Activated CD8-positive, alpha-beta memory T cell treated with anti-CD3 and anti-CD28 coated beads, Interleukin-2, amount 10 ng/mL, durations not matched to agents 7 days and 5 days (primary cell): ENCODE measurements at regions not wholly inside any gene's neighbourhood (a gene's known extent, or its start where the extent isn't known, plus 50 kb on each side); places are given as distances from the start of the nearest gene placed in this dataset.

Experiments
- ATAC-seq: fragments of 150-1000 bp; cut with Tn5 transposase; one replicate; pipeline ENCODE4 v1.10.0; 2021; ENCODE audit warnings: moderate library complexity
- CTCF ChIA-PET: fragments of 350-600 bp; sonication (Branson Sonifier 250); formaldehyde crosslinking; loops from one replicate; lab custom pipeline; 2021; ENCODE audit warnings: antibody characterized with exemption; lab: Charles Lee
- DNase-seq: peaks from one replicate; pipeline ENCODE4 v3.0.0-alpha.2; 2020
- H3K27ac Mint-ChIP-seq: one replicate; pipeline ENCODE4 v1.8.0; 2021; ENCODE audit warnings: mild to moderate bottlenecking, mixed read lengths
- H3K27me3 Mint-ChIP-seq: one replicate; pipeline ENCODE4 v1.8.0; 2021; ENCODE audit warnings: mixed read lengths
- H3K36me3 Mint-ChIP-seq: one replicate; pipeline ENCODE4 v1.8.0; 2021; ENCODE audit warnings: mild to moderate bottlenecking, mixed read lengths
- H3K4me1 Mint-ChIP-seq: one replicate; pipeline ENCODE4 v1.8.0; 2021; ENCODE audit warnings: mixed read lengths
- H3K4me3 Mint-ChIP-seq: one replicate; pipeline ENCODE4 v1.8.0; 2021; ENCODE audit warnings: mild to moderate bottlenecking, moderate library complexity, mixed read lengths
- H3K9me3 Mint-ChIP-seq: one replicate; pipeline ENCODE4 v1.8.0; 2022; ENCODE audit warnings: low read depth, mixed read lengths

GRCh38 chr2:236685361-236685760 lies 115.7 kb downstream of the ACKR3 start:
- Mint-ChIP-seq H3K4me1 (no peaks in the 10 kb centered on the region), H3K9me3 (no peaks in the 10 kb centered on the region), H3K36me3 (no peaks in the 10 kb centered on the region), H3K4me3 (no peak overlapping the region), H3K27me3 (peaks cover 9% of the 10 kb centered on the region), H3K27ac (no peak overlapping the region)
- ATAC-seq = no peak
- no peak for DNase-seq
- CTCF ChIA-PET = no interaction called here

GRCh38 chr2:236685979-236686520 lies 116.4 kb downstream of the ACKR3 start:
- Mint-ChIP-seq H3K4me3 (no peak overlapping the region), H3K4me1 (no peaks in the 10 kb centered on the region), H3K36me3 (no peaks in the 10 kb centered on the region), H3K27me3 (peaks cover 12% of the 10 kb centered on the region), H3K9me3 (no peaks in the 10 kb centered on the region), H3K27ac (no peak overlapping the region)
- CTCF ChIA-PET = no interaction called here
- ATAC-seq = no peak
- DNase-seq = no peak

DNA sequence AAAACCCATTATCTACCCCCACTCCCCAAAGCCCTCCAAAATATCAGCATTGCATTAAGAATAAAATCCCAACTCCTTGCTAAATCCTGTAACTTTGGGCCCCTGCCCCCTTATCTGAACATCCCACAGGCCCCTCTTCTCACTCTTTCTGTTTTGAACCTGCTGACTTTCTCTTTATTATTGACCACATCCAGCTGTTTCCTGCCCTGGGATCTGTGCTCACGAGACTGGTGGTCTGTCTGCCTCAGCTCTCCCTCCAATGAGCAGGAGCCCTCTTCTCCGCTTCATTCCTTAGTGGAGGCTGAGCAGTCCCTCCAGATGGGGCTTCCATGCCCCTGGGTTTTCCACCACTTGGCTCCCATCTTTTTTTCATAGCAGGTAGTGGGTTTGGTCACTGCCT lies 116.9 kb downstream of the ACKR3 start:
- H3K27ac Mint-ChIP-seq = no peak overlapping the region
- H3K4me3 Mint-ChIP-seq = no peak overlapping the region

GRCh38 chr2:236687296-236687965 lies 117.8 kb downstream of the ACKR3 start:
- H3K9me3 Mint-ChIP-seq = no peaks in the 10 kb centered on the region
- H3K36me3 Mint-ChIP-seq = no peaks in the 10 kb centered on the region
- H3K4me3 Mint-ChIP-seq = no peak overlapping the region
- H3K27me3 Mint-ChIP-seq = peaks cover 12% of the 10 kb centered on the region
- DNase-seq (no peak), ATAC-seq (no peak)
- no peak overlapping the region for H3K27ac Mint-ChIP-seq
- CTCF ChIA-PET = no interaction called here
- H3K4me1 Mint-ChIP-seq = no peaks in the 10 kb centered on the region

More for the DNA sequence above, 116.9 kb downstream of the ACKR3 start:
- ATAC-seq = no peak
- CTCF ChIA-PET = no interaction called here
- Mint-ChIP-seq H3K4me1 (no peaks in the 10 kb centered on the region), H3K36me3 (no peaks in the 10 kb centered on the region), H3K27me3 (peaks cover 12% of the 10 kb centered on the region), H3K9me3 (no peaks in the 10 kb centered on the region)
- no peak for DNase-seq

- H3K4me1 Mint-ChIP-seq = no peaks in the 10 kb centered on the region
- no peak overlapping the region for H3K27ac Mint-ChIP-seq
- H3K9me3 Mint-ChIP-seq = no peaks in the 10 kb centered on the region
- peaks cover 12% of the 10 kb centered on the region for H3K27me3 Mint-ChIP-seq
- CTCF ChIA-PET = no interaction called here
- no peaks in the 10 kb centered on the region for H3K36me3 Mint-ChIP-seq
- DNase-seq (no peak), ATAC-seq (no peak)
- H3K4me3 Mint-ChIP-seq = no peak overlapping the region
Measured at GRCh38 chr2:236688157-236688556, 118.5 kb downstream of the ACKR3 start.

DNA sequence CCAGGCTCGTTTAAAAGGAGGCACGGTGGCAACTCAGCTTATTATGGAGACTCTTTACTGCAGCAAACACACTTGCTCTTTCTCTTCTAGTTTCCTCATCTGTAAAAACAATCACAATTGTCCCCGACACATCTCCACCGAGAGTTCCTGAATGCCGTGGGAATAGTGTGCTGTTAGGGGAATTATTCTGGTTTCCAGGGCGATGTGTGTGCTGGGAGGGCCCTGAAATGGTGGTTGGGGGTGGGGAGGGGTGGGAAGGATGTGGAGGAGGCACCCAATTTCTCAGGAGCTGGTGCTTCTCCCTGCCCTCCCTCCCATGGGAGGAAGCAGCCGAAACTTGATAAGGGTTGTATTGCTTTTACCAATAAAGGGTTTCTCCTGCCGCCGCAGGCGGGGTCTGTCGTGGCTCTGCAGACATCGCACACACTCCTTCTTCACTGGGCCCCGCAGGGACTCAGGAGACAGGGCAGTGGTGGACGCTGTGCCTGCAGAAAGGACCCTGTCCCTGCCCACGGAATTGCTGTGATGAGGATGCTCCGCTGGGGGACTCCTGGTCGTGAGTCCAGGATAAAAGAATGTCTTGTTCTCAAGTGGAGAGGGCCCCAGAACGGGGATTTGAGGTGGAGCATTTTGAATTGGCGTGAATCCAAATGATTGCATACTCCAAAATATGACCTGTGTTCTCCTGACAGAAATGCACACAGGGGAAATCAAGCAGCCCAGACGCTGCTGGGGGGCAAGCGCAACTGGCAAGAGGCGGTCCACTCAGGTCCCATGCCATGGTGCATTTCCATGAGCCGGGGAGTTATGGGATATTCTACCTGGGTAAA lies 119.2 kb downstream of the ACKR3 start:
- Mint-ChIP-seq H3K9me3 (no peaks in the 10 kb centered on the region), H3K4me3 (no peak overlapping the region), H3K4me1 (no peaks in the 10 kb centered on the region), H3K27me3 (peaks cover 12% of the 10 kb centered on the region), H3K36me3 (no peaks in the 10 kb centered on the region), H3K27ac (no peak overlapping the region)
- CTCF ChIA-PET = no interaction called here
- ATAC-seq (no peak), DNase-seq (no peak)

DNA sequence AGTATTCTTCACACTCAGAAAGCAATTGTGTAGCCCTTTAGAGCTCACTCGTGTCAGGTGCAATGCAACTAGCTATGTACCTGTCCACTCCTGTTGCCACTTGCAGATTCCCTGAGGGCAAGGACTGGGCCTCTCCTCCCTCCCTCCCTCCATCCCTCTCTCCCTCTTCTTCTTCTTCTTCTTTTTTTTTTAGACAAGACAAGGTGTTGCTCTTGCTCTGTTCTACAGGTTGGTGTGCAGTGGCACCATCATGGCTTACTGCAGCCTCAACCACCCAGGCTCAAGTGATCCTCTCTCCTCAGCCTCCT lies 119.7 kb downstream of the ACKR3 start:
- H3K4me1 Mint-ChIP-seq = no peaks in the 10 kb centered on the region
- no peaks in the 10 kb centered on the region for H3K36me3 Mint-ChIP-seq
- H3K27ac Mint-ChIP-seq = no peak overlapping the region
- peaks cover 9% of the 10 kb centered on the region for H3K27me3 Mint-ChIP-seq
- no peaks in the 10 kb centered on the region for H3K9me3 Mint-ChIP-seq
- H3K4me3 Mint-ChIP-seq = no peak overlapping the region
- CTCF ChIA-PET = no interaction called here
- DNase-seq (no peak), ATAC-seq (no peak)

GRCh38 chr2:236689981-236690380 lies 120.4 kb downstream of the ACKR3 start:
- H3K4me1 Mint-ChIP-seq = no peaks in the 10 kb centered on the region
- no peaks in the 10 kb centered on the region for H3K9me3 Mint-ChIP-seq
- DNase-seq (no peak), ATAC-seq (no peak)
- CTCF ChIA-PET = no interaction called here
- peaks cover 10% of the 10 kb centered on the region for H3K27me3 Mint-ChIP-seq
- H3K27ac Mint-ChIP-seq = no peak overlapping the region
- no peak overlapping the region for H3K4me3 Mint-ChIP-seq
- no peaks in the 10 kb centered on the region for H3K36me3 Mint-ChIP-seq

DNA sequence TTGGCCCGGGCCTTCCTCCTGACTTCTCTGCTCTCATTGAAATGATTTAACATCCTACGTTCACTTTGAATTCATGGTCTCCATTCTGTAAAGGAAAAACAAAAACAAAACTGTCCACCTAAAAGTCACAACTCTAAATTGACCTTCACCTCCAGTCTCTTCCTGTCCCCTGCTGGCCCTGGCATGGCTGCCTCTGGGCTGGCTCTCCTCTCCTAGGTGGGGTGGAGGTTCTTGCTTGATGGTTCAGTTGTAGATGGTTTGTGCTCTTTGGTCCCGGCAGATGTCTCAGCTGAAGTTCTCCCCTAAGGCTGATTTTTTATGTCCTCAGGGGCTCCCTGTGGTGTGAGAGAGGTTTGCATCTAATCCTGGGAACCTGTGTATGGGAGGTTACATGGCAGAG lies 121.1 kb downstream of the ACKR3 start:
- no peak overlapping the region for H3K4me3 Mint-ChIP-seq
- CTCF ChIA-PET = no interaction called here
- H3K27me3 Mint-ChIP-seq = peaks cover 10% of the 10 kb centered on the region
- ATAC-seq (no peak), DNase-seq (no peak)
- no peaks in the 10 kb centered on the region for H3K9me3 Mint-ChIP-seq
- no peaks in the 10 kb centered on the region for H3K4me1 Mint-ChIP-seq
- H3K36me3 Mint-ChIP-seq = no peaks in the 10 kb centered on the region
- no peak overlapping the region for H3K27ac Mint-ChIP-seq

GRCh38 chr2:236691799-236692167 lies 122.2 kb downstream of the ACKR3 start:
- no peak for DNase-seq
- CTCF ChIA-PET = no interaction called here
- no peaks in the 10 kb centered on the region for H3K4me1 Mint-ChIP-seq
- no peak overlapping the region for H3K27ac Mint-ChIP-seq
- H3K27me3 Mint-ChIP-seq = peaks cover 15% of the 10 kb centered on the region
- no peaks in the 10 kb centered on the region for H3K9me3 Mint-ChIP-seq
- ATAC-seq = no peak
- H3K36me3 Mint-ChIP-seq = no peaks in the 10 kb centered on the region
- H3K4me3 Mint-ChIP-seq = no peak overlapping the region

GRCh38 chr2:236692937-236693336 lies 123.3 kb downstream of the ACKR3 start:
- Mint-ChIP-seq H3K4me3 (no peak overlapping the region), H3K36me3 (no peaks in the 10 kb centered on the region), H3K27ac (no peak overlapping the region), H3K27me3 (peaks cover 15% of the 10 kb centered on the region), H3K9me3 (no peaks in the 10 kb centered on the region), H3K4me1 (no peaks in the 10 kb centered on the region)
- no peak for ATAC-seq
- DNase-seq = no peak
- CTCF ChIA-PET = no interaction called here

DNA sequence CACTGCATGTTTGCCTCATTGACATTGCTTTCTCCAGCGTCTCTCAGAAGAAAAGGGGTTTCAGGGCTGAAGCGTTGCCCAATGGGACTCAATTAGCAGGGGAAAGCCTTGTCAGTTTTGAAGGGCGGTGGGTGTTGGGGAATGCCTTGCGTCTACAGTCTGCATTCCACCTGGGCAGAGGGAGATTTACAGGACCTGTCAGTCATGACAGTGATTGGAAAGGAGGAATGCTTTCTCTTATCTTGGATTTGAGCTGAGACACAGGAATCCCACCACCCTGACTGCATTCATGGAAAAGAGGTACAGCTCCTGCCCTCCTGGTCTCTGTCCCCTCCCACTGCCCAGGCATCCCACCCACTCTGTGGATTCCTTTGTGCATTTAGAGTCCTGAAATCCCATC lies 123.9 kb downstream of the ACKR3 start:
- DNase-seq (no peak), ATAC-seq (no peak)
- Mint-ChIP-seq H3K36me3 (no peaks in the 10 kb centered on the region), H3K4me3 (no peak overlapping the region), H3K27me3 (peaks cover 15% of the 10 kb centered on the region), H3K9me3 (no peaks in the 10 kb centered on the region), H3K27ac (no peak overlapping the region), H3K4me1 (no peaks in the 10 kb centered on the region)
- CTCF ChIA-PET = no interaction called here

GRCh38 chr2:236694146-236694888 lies 124.7 kb downstream of the ACKR3 start:
- Mint-ChIP-seq H3K4me1 (no peaks in the 10 kb centered on the region), H3K9me3 (no peaks in the 10 kb centered on the region), H3K27me3 (peaks cover 13% of the 10 kb centered on the region), H3K27ac (no peak overlapping the region), H3K36me3 (no peaks in the 10 kb centered on the region), H3K4me3 (no peak overlapping the region)
- DNase-seq = no peak
- CTCF ChIA-PET = interaction anchor here (0.9 kb wide), 1 partner anchor 16 kb away, joined by 3 read pairs; no protein-coding TSS in a partner anchor
- no peak for ATAC-seq
